ENCODE measurements at regions not wholly inside any gene's neighbourhood (a gene's known extent, or its start where the extent isn't known, plus 50 kb on each side); places are given as distances from the start of the nearest gene placed in this dataset.

DNA sequence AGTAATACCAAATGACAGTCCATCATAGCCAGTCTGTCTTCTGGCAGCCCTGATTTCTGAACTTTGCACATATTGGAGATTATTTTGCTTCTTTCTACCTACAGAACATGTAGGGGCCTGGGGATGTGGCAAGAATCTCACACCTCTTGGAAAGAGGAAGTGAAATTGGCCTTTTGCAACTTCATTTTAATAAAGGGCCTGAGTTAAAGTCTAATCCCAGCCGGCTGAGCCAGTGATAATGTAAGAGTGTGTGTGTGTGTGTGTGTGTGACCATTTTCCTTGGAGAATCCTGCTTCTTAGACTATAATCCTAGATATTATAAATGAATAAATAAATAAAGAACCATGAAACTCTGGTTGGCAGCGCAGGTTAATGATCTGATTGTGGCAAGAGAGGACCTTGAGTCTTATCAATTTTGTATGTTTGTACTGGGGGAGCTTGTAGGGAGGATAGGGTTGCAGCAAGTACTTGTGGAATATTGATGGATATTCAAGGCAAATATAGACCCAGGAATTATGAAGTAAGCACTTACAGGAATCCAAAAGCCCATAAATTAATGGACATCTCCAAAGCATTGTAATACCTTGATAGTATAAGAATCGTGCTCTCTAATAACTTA lies 233.2 kb upstream of the AMIGO2 start:
- no peak for TF ChIP-seq FOXP4 (CRISPR knock-in tag; IDR thresholded peaks at IDR 0.05)
- TF ChIP-seq NFYB (CRISPR knock-in tag; conservative IDR thresholded peaks at IDR 0.05; ENCODE audit: low read depth) = no peak
- TF ChIP-seq, protein P1, sequence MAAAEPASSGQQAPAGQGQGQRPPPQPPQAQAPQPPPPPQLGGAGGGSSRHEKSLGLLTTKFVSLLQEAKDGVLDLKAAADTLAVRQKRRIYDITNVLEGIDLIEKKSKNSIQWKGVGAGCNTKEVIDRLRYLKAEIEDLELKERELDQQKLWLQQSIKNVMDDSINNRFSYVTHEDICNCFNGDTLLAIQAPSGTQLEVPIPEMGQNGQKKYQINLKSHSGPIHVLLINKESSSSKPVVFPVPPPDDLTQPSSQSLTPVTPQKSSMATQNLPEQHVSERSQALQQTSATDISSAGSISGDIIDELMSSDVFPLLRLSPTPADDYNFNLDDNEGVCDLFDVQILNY (CRISPR knock-in tag; IDR thresholded peaks at IDR 0.05) = no peak
- TF ChIP-seq FOXJ3 (CRISPR knock-in tag; IDR thresholded peaks at IDR 0.05; ENCODE audit: borderline replicate concordance) = no peak
- TF ChIP-seq, protein P2, sequence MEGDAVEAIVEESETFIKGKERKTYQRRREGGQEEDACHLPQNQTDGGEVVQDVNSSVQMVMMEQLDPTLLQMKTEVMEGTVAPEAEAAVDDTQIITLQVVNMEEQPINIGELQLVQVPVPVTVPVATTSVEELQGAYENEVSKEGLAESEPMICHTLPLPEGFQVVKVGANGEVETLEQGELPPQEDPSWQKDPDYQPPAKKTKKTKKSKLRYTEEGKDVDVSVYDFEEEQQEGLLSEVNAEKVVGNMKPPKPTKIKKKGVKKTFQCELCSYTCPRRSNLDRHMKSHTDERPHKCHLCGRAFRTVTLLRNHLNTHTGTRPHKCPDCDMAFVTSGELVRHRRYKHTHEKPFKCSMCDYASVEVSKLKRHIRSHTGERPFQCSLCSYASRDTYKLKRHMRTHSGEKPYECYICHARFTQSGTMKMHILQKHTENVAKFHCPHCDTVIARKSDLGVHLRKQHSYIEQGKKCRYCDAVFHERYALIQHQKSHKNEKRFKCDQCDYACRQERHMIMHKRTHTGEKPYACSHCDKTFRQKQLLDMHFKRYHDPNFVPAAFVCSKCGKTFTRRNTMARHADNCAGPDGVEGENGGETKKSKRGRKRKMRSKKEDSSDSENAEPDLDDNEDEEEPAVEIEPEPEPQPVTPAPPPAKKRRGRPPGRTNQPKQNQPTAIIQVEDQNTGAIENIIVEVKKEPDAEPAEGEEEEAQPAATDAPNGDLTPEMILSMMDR (IDR thresholded peaks at IDR 0.05) = no peak
- TF ChIP-seq IRF1 (CRISPR knock-in tag; IDR thresholded peaks at IDR 0.05) = no peak
- no peak for TF ChIP-seq MAX (CRISPR knock-in tag; IDR thresholded peaks at IDR 0.05)

Measured in WTC11 (cell line).